ENCODE measurements at regions not wholly inside any gene's neighbourhood (a gene's known extent, or its start where the extent isn't known, plus 50 kb on each side); places are given as distances from the start of the nearest gene placed in this dataset.

GRCh38 chr21:26715116-26715515 lies 130.1 kb downstream of the ADAMTS1 start:
- ATAC-seq (replicated peaks): no peak
- no peak overlapping the region for H3K4me3 Mint-ChIP-seq
- H3K27me3 Mint-ChIP-seq: no peaks in the 10 kb centered on the region
- H3K4me1 Mint-ChIP-seq: no peaks in the 10 kb centered on the region
- no peaks in the 10 kb centered on the region for H3K9me3 Mint-ChIP-seq
- H3K36me3 Mint-ChIP-seq (ENCODE audit: low read depth): no peaks in the 10 kb centered on the region
- no peak overlapping the region for H3K27ac Mint-ChIP-seq

GRCh38 chr21:26710155-26710554 lies 135.1 kb downstream of the ADAMTS1 start:
- H3K4me1 Mint-ChIP-seq: no peaks in the 10 kb centered on the region

GRCh38 chr21:26709090-26709489 lies 136.0 kb upstream of the CYYR1 start:
- no peaks in the 10 kb centered on the region for H3K4me1 Mint-ChIP-seq
- H3K36me3 Mint-ChIP-seq (ENCODE audit: low read depth): no peaks in the 10 kb centered on the region
- no peaks in the 10 kb centered on the region for H3K27me3 Mint-ChIP-seq
- H3K27ac Mint-ChIP-seq: no peak overlapping the region
- H3K4me3 Mint-ChIP-seq: no peak overlapping the region
- peaks cover 3% of the 10 kb centered on the region for H3K9me3 Mint-ChIP-seq
- ATAC-seq (replicated peaks): peak; percentile 43

More at GRCh38 chr21:26710155-26710554, 135.1 kb downstream of the ADAMTS1 start:
- Mint-ChIP-seq H3K4me3 (no peak overlapping the region), H3K9me3 (no peaks in the 10 kb centered on the region), H3K27ac (no peak overlapping the region), H3K27me3 (no peaks in the 10 kb centered on the region), H3K36me3 (ENCODE audit: low read depth) (no peaks in the 10 kb centered on the region)
- ATAC-seq (replicated peaks): no peak

- no peaks in the 10 kb centered on the region for H3K36me3 Mint-ChIP-seq (ENCODE audit: low read depth)
Measured at GRCh38 chr21:26708223-26708800, 135.2 kb upstream of the CYYR1 start.

GRCh38 chr21:26707246-26707645 lies 134.2 kb upstream of the CYYR1 start:
- Mint-ChIP-seq H3K4me1 (no peaks in the 10 kb centered on the region), H3K27me3 (no peaks in the 10 kb centered on the region), H3K27ac (no peak overlapping the region), H3K9me3 (peaks cover 3% of the 10 kb centered on the region), H3K4me3 (no peak overlapping the region), H3K36me3 (ENCODE audit: low read depth) (no peaks in the 10 kb centered on the region)
- ATAC-seq (replicated peaks): no peak

More at GRCh38 chr21:26708223-26708800, 135.2 kb upstream of the CYYR1 start:
- Mint-ChIP-seq H3K27ac (no peak overlapping the region), H3K9me3 (peaks cover 3% of the 10 kb centered on the region), H3K4me1 (no peaks in the 10 kb centered on the region), H3K4me3 (no peak overlapping the region), H3K27me3 (no peaks in the 10 kb centered on the region)
- ATAC-seq (replicated peaks): no peak

GRCh38 chr21:26698416-26698815 lies 125.3 kb upstream of the CYYR1 start:
- no peak for ATAC-seq (replicated peaks)
- Mint-ChIP-seq H3K36me3 (ENCODE audit: low read depth) (no peaks in the 10 kb centered on the region), H3K27me3 (peaks cover 13% of the 10 kb centered on the region), H3K4me3 (no peak overlapping the region), H3K9me3 (no peaks in the 10 kb centered on the region), H3K27ac (no peak overlapping the region), H3K4me1 (no peaks in the 10 kb centered on the region)

GRCh38 chr21:26691416-26691815 lies 118.3 kb upstream of the CYYR1 start:
- no peaks in the 10 kb centered on the region for H3K4me1 Mint-ChIP-seq
- no peak for ATAC-seq (replicated peaks)
- H3K27me3 Mint-ChIP-seq: peaks cover 16% of the 10 kb centered on the region

GRCh38 chr21:26686705-26687104 lies 113.6 kb upstream of the CYYR1 start:
- Mint-ChIP-seq H3K4me1 (no peaks in the 10 kb centered on the region), H3K36me3 (ENCODE audit: low read depth) (no peaks in the 10 kb centered on the region), H3K27ac (no peak overlapping the region), H3K4me3 (no peak overlapping the region), H3K27me3 (peaks cover 5% of the 10 kb centered on the region), H3K9me3 (no peaks in the 10 kb centered on the region)
- no peak for ATAC-seq (replicated peaks)

More at GRCh38 chr21:26691416-26691815, 118.3 kb upstream of the CYYR1 start:
- Mint-ChIP-seq H3K4me3 (no peak overlapping the region), H3K36me3 (ENCODE audit: low read depth) (no peaks in the 10 kb centered on the region), H3K9me3 (no peaks in the 10 kb centered on the region), H3K27ac (no peak overlapping the region)

- Mint-ChIP-seq H3K4me1 (no peaks in the 10 kb centered on the region), H3K9me3 (no peaks in the 10 kb centered on the region), H3K4me3 (no peak overlapping the region), H3K27ac (no peak overlapping the region), H3K36me3 (ENCODE audit: low read depth) (no peaks in the 10 kb centered on the region), H3K27me3 (peaks cover 5% of the 10 kb centered on the region)
- peak; percentile 51 for ATAC-seq (replicated peaks)
Measured at GRCh38 chr21:26686278-26686677, 113.2 kb upstream of the CYYR1 start.

- H3K4me1 Mint-ChIP-seq: no peaks in the 10 kb centered on the region
- no peaks in the 10 kb centered on the region for H3K9me3 Mint-ChIP-seq
- peaks cover 5% of the 10 kb centered on the region for H3K27me3 Mint-ChIP-seq
- no peak overlapping the region for H3K4me3 Mint-ChIP-seq
- no peaks in the 10 kb centered on the region for H3K36me3 Mint-ChIP-seq (ENCODE audit: low read depth)
- no peak for ATAC-seq (replicated peaks)
- no peak overlapping the region for H3K27ac Mint-ChIP-seq
Measured at GRCh38 chr21:26684889-26685288, 111.8 kb upstream of the CYYR1 start.

- no peaks in the 10 kb centered on the region for H3K4me1 Mint-ChIP-seq
- H3K4me3 Mint-ChIP-seq: no peak overlapping the region
- peaks cover 5% of the 10 kb centered on the region for H3K27me3 Mint-ChIP-seq
- H3K27ac Mint-ChIP-seq: no peak overlapping the region
- no peaks in the 10 kb centered on the region for H3K36me3 Mint-ChIP-seq (ENCODE audit: low read depth)
- H3K9me3 Mint-ChIP-seq: no peaks in the 10 kb centered on the region
- no peak for ATAC-seq (replicated peaks)
Measured at GRCh38 chr21:26683996-26684395, 110.9 kb upstream of the CYYR1 start.

GRCh38 chr21:26679284-26679683 lies 106.2 kb upstream of the CYYR1 start:
- H3K27ac Mint-ChIP-seq: no peak overlapping the region
- no peaks in the 10 kb centered on the region for H3K4me1 Mint-ChIP-seq
- ATAC-seq (replicated peaks): no peak
- H3K27me3 Mint-ChIP-seq: peaks cover 5% of the 10 kb centered on the region
- no peaks in the 10 kb centered on the region for H3K9me3 Mint-ChIP-seq
- no peaks in the 10 kb centered on the region for H3K36me3 Mint-ChIP-seq (ENCODE audit: low read depth)
- no peak overlapping the region for H3K4me3 Mint-ChIP-seq

GRCh38 chr21:26674323-26674722 lies 101.2 kb upstream of the CYYR1 start:
- no peaks in the 10 kb centered on the region for H3K4me1 Mint-ChIP-seq
- no peak overlapping the region for H3K27ac Mint-ChIP-seq
- H3K9me3 Mint-ChIP-seq: no peaks in the 10 kb centered on the region
- peaks cover 5% of the 10 kb centered on the region for H3K27me3 Mint-ChIP-seq
- ATAC-seq (replicated peaks): no peak
- H3K4me3 Mint-ChIP-seq: no peak overlapping the region
- no peaks in the 10 kb centered on the region for H3K36me3 Mint-ChIP-seq (ENCODE audit: low read depth)

- ATAC-seq (replicated peaks): no peak
- Mint-ChIP-seq H3K4me1 (no peaks in the 10 kb centered on the region), H3K36me3 (ENCODE audit: low read depth) (no peaks in the 10 kb centered on the region), H3K9me3 (peaks cover 6% of the 10 kb centered on the region), H3K4me3 (no peak overlapping the region), H3K27me3 (peaks cover 15% of the 10 kb centered on the region), H3K27ac (no peak overlapping the region)
Measured at GRCh38 chr21:26669215-26669764, 96.2 kb upstream of the CYYR1 start.

GRCh38 chr21:26659757-26660156 lies 86.7 kb upstream of the CYYR1 start:
- Mint-ChIP-seq H3K9me3 (no peaks in the 10 kb centered on the region), H3K36me3 (ENCODE audit: low read depth) (no peaks in the 10 kb centered on the region), H3K4me3 (no peak overlapping the region), H3K4me1 (no peaks in the 10 kb centered on the region), H3K27me3 (peaks cover 3% of the 10 kb centered on the region), H3K27ac (no peak overlapping the region)
- ATAC-seq (replicated peaks): no peak
